Posterior vena cava (tissue), 2 donors: ENCODE measurements at regions not wholly inside any gene's neighbourhood (a gene's known extent, or its start where the extent isn't known, plus 50 kb on each side); places are given as distances from the start of the nearest gene placed in this dataset.
A peak's percentile ranks its signal among the peaks of the same experiment; 100 is the strongest.
"Not testable (repeated sequence)": the region's sequence is repeated elsewhere in the genome, so short reads cannot be mapped to it uniquely, and the experiment has no call there.

Experiments
- DNase-seq: peaks from one replicate; pipeline ENCODE4 v3.0.0-alpha.2; 2020; ENCODE audit warnings: low spot score
- intact Hi-C, 2 donors: fragments of 100-400 bp; cut with DNase I; formaldehyde crosslinking; loops; one replicate each; pipeline versions ENCODE4 v1.14.1 to v1.14.2; 2022 to 2023
- donor health status: DM: yes; HTN: yes; CAD: no.
- donor health status: DM: yes; HTN: yes; CAD: no.

GRCh38 chr13:111485491-111486250, 165.2 kb downstream of the TEX29 start:
- peak; percentile 56 for DNase-seq
- intact Hi-C loops = loop anchor here in 1 of 2 donors (10.0 kb wide), 1 partner anchor 1119 kb away; no protein-coding TSS in a partner anchor

GRCh38 chr13:111486331-111486730, 165.9 kb downstream of the TEX29 start:
- peak; percentile 50 for DNase-seq
- intact Hi-C loops = loop anchor here in 1 of 2 donors (10.0 kb wide), 1 partner anchor 1118 kb away; no protein-coding TSS in a partner anchor

- intact Hi-C loops = loop anchor here in 1 of 2 donors (10.0 kb wide), 1 partner anchor 1118 kb away; no protein-coding TSS in a partner anchor
- peak; percentile 31 for DNase-seq
Measured at GRCh38 chr13:111486801-111487200, 166.4 kb downstream of the TEX29 start.

GRCh38 chr13:111488486-111489132, 168.2 kb downstream of the TEX29 start:
- intact Hi-C loops = loop anchor here in 1 of 2 donors (10.0 kb wide), 1 partner anchor 1116 kb away; no protein-coding TSS in a partner anchor
- DNase-seq = peak; percentile 57

GRCh38 chr13:111489301-111489700, 168.9 kb downstream of the TEX29 start:
- peak; percentile 36 for DNase-seq

GRCh38 chr13:111490611-111491010, 170.2 kb downstream of the TEX29 start:
- DNase-seq = peak; percentile 17
- intact Hi-C loops = no loop called here

More at GRCh38 chr13:111489301-111489700, 168.9 kb downstream of the TEX29 start:
- intact Hi-C loops = loop anchor here in 1 of 2 donors (10.0 kb wide), 1 partner anchor 1116 kb away; no protein-coding TSS in a partner anchor

- peak; percentile 59 for DNase-seq
- intact Hi-C loops = no loop called here
Measured at GRCh38 chr13:111491021-111491420, 170.6 kb downstream of the TEX29 start.

- intact Hi-C loops = no loop called here
- peak; percentile 51 for DNase-seq
Measured at GRCh38 chr13:111491659-111492058, 171.2 kb downstream of the TEX29 start.

GRCh38 chr13:111492341-111492950, 172.0 kb downstream of the TEX29 start:
- DNase-seq = peak; percentile 55
- intact Hi-C loops = no loop called here

- no peak for DNase-seq
- intact Hi-C loops = no loop called here
Measured at GRCh38 chr13:111492958-111493357, 172.5 kb downstream of the TEX29 start.

- no peak for DNase-seq
- intact Hi-C loops = no loop called here
Measured at GRCh38 chr13:111493468-111493867, 173.0 kb downstream of the TEX29 start.

GRCh38 chr13:111494641-111495040, 174.2 kb downstream of the TEX29 start:
- DNase-seq = peak; percentile 52
- intact Hi-C loops = no loop called here

- intact Hi-C loops = not testable (repeated sequence)
- DNase-seq = peak; percentile 64
Measured at GRCh38 chr13:111501596-111502535, 181.4 kb downstream of the TEX29 start.

- intact Hi-C loops = no loop called here
Measured at GRCh38 chr13:111502957-111503356, 182.5 kb downstream of the TEX29 start.

GRCh38 chr13:111503376-111503775, 182.9 kb downstream of the TEX29 start:
- peak; percentile 49 for DNase-seq
- intact Hi-C loops = no loop called here

More at GRCh38 chr13:111502957-111503356, 182.5 kb downstream of the TEX29 start:
- DNase-seq = no peak

GRCh38 chr13:111503905-111504695, 183.7 kb downstream of the TEX29 start:
- intact Hi-C loops = no loop called here
- DNase-seq = peak; percentile 24

- intact Hi-C loops = no loop called here
- DNase-seq = peak; percentile 54
Measured at GRCh38 chr13:111505175-111505777, 184.8 kb downstream of the TEX29 start.

GRCh38 chr13:111506125-111506524, 185.7 kb downstream of the TEX29 start:
- intact Hi-C loops = no loop called here
- DNase-seq = peak; percentile 67
